Naive thymus-derived CD8-positive, alpha-beta T cell (primary cell): ENCODE measurements at regions not wholly inside any gene's neighbourhood (a gene's known extent, or its start where the extent isn't known, plus 50 kb on each side); places are given as distances from the start of the nearest gene placed in this dataset.
"Not testable (repeated sequence)": the region's sequence is repeated elsewhere in the genome, so short reads cannot be mapped to it uniquely, and the experiment has no call there.

Source experiments
- ATAC-seq, 2 donors: fragments of 150-1000 bp; cut with Tn5 transposase in 1 of 2; sonication (Bioruptor Pico), chemical (Tn5 transposase) in 1 of 2; 1 replicate in 1 of 2; 2 replicates in 1 of 2; pipeline ENCODE4 v1.10.0; 2021; ENCODE audit warnings: mild to moderate bottlenecking in 2 of 2, moderate library complexity in 2 of 2
- POLR2A ChIA-PET: fragments of 350-600 bp; sonication (Branson Sonifier 250); formaldehyde crosslinking; loops from one replicate; lab custom pipeline; 2021; ENCODE audit warnings: antibody characterized with exemption; lab: Charles Lee
- DNase-seq, 10 donors: peaks; one replicate each; pipeline versions ENCODE4 v3.0.0 to v3.0.0-alpha.2; 2020 to 2022
- H3K27ac Mint-ChIP-seq, 10 donors: one replicate each; pipeline ENCODE4 v1.8.0; 2020 to 2022; ENCODE audit warnings: mild to moderate bottlenecking in 10 of 10, mixed read lengths in 10 of 10, moderate library complexity in 4 of 10, inconsistent platforms in 1 of 10
- H3K27me3 Mint-ChIP-seq, 5 donors: one replicate each; pipeline ENCODE4 v1.8.0; 2021 to 2022; ENCODE audit warnings: mixed read lengths in 5 of 5
- H3K36me3 Mint-ChIP-seq, 3 donors: one replicate each; pipeline ENCODE4 v1.8.0; 2020 to 2022; ENCODE audit warnings: mixed read lengths in 3 of 3, mild to moderate bottlenecking in 2 of 3, inconsistent platforms in 1 of 3
- H3K4me1 Mint-ChIP-seq, 4 donors: one replicate each; pipeline ENCODE4 v1.8.0; 2021 to 2022; ENCODE audit warnings: mixed read lengths in 4 of 4
- H3K4me3 Mint-ChIP-seq, 10 donors: one replicate each; pipeline ENCODE4 v1.8.0; 2020 to 2022; ENCODE audit warnings: mild to moderate bottlenecking in 10 of 10, mixed read lengths in 10 of 10, moderate library complexity in 6 of 10, inconsistent platforms in 1 of 10
- H3K9me3 Mint-ChIP-seq, 9 donors: one replicate each; pipeline ENCODE4 v1.8.0; 2020 to 2022; ENCODE audit warnings: mixed read lengths in 9 of 9, mild to moderate bottlenecking in 3 of 9, inconsistent platforms in 1 of 9, moderate library complexity in 1 of 9

DNA sequence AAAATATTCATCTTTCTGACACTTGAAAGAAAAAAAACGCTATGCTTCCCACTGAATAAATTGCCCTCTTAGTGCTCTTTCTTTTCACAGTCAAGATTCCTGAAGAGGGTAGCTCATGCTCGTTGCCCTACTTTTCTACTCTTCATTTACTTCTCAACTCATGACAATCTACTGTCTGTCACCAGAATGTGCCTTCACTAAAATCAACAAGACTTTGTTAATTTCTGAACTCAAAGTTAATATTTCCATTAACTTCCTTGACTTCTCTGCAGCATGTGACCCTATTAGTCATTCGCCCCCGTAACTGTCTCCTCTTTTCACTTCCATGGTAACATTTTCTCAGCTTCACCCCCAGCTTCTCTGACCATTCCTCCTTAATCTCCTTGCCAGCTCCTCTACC is 98.9 kb upstream of the MAPRE2 start:
- Mint-ChIP-seq H3K4me3 (no peak overlapping the region), H3K9me3 (no peaks in the 10 kb centered on the region), H3K36me3 (no peaks in the 10 kb centered on the region), H3K27me3 (peaks cover under 1 to 19% (median 5%) of the 10 kb centered on the region in 5 donors), H3K27ac (no peak overlapping the region), H3K4me1 (no peaks in the 10 kb centered on the region)
- POLR2A ChIA-PET: no interaction called here
- DNase-seq (no peak), ATAC-seq (no peak)

DNA sequence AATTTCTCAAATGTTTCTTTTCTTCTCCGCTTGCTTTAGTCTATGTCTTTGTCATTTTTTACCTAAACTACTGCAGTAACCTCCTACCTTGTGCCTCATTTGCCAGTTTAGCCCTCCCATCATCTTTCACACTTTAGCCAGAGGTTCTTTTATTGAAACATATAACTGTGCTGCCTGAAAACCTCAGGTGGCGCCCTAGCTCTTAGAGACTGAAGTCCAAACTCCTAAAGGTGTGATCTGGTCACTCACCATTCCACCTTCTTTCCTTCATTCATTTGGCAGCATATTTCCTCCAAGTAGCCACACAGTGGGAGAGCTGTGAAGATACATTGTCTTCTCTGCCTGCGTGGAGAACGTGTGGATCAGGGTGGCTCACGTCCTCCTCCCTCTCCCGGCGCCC is 98.2 kb upstream of the MAPRE2 start:
- ATAC-seq (no peak), DNase-seq (no peak)
- no peaks in the 10 kb centered on the region for H3K4me1 Mint-ChIP-seq
- H3K27me3 Mint-ChIP-seq: peaks cover 0 to 15% (median 3%) of the 10 kb centered on the region in 5 donors
- no peaks in the 10 kb centered on the region for H3K9me3 Mint-ChIP-seq
- no peak overlapping the region for H3K4me3 Mint-ChIP-seq
- no peak overlapping the region for H3K27ac Mint-ChIP-seq
- no peaks in the 10 kb centered on the region for H3K36me3 Mint-ChIP-seq
- POLR2A ChIA-PET: no interaction called here

GRCh38 chr18:34943587-34943986 is 97.6 kb upstream of the MAPRE2 start:
- H3K9me3 Mint-ChIP-seq: no peaks in the 10 kb centered on the region
- H3K4me1 Mint-ChIP-seq: no peaks in the 10 kb centered on the region
- DNase-seq (no peak), ATAC-seq (no peak)
- H3K27me3 Mint-ChIP-seq: peaks cover 0 to 13% (median 3%) of the 10 kb centered on the region in 5 donors
- no peaks in the 10 kb centered on the region for H3K36me3 Mint-ChIP-seq
- no peak overlapping the region for H3K4me3 Mint-ChIP-seq
- POLR2A ChIA-PET: no interaction called here
- no peak overlapping the region for H3K27ac Mint-ChIP-seq

DNA sequence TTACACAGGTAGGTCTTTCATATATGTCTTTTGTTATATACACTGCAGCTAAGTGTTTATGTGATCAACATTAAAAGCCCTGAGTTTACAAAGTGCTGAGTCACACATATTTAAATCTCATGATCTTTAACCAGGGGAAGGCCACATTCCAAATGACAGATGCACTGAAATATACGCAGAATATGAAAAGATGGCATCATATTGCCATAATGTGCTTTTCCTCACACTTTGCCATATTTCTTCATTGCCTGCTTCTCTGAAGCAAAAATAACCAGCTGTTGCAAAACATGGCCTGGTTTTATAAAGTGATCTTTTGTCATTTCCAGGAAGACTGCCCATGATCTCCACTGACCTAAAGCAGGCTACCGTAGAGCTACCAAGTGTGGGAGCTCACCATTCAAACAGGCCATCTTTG is 93.5 kb upstream of the MAPRE2 start:
- H3K4me1 Mint-ChIP-seq: no peaks in the 10 kb centered on the region
- H3K36me3 Mint-ChIP-seq: no peaks in the 10 kb centered on the region
- ATAC-seq (no peak), DNase-seq (no peak)
- H3K9me3 Mint-ChIP-seq: no peaks in the 10 kb centered on the region
- H3K27me3 Mint-ChIP-seq: peaks cover 0 to 7% (median 3%) of the 10 kb centered on the region in 5 donors
- POLR2A ChIA-PET: no interaction called here
- no peak overlapping the region for H3K27ac Mint-ChIP-seq
- no peak overlapping the region for H3K4me3 Mint-ChIP-seq

GRCh38 chr18:34951625-34952379 is 89.4 kb upstream of the MAPRE2 start:
- Mint-ChIP-seq H3K9me3 (peaks cover 0 to 9% (median 2%) of the 10 kb centered on the region in 9 donors), H3K36me3 (peaks cover 0 to 10% (median 4%) of the 10 kb centered on the region in 3 donors), H3K27ac (no peak overlapping the region), H3K4me1 (no peaks in the 10 kb centered on the region), H3K27me3 (peaks cover 7 to 19% (median 8%) of the 10 kb centered on the region in 5 donors), H3K4me3 (no peak overlapping the region)
- ATAC-seq (no peak), DNase-seq (no peak)
- POLR2A ChIA-PET: interaction anchor here (0.7 kb wide), 1 partner anchor 41 kb away, joined by 3 read pairs; no protein-coding TSS in a partner anchor

DNA sequence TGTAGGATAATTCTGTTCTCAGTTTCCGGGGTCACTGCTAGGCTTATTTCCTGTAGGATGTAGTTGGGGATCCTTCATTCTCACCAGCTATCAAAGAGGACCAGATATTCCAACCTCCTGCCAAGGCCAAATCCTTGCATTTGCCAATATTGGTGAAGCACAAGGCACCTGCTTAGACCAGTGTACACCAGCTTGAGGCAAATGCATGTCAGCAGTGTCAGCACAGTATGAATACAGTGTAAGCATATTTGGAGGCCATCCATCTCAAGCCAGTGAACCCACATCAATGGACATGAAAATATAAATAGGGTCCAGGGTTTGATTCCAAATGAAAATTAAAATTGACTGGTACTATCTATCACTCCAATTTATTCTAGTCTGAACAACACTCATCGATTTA is 88.0 kb upstream of the MAPRE2 start:
- peaks cover 9 to 33% (median 15%) of the 10 kb centered on the region in 5 donors for H3K27me3 Mint-ChIP-seq

GRCh38 chr18:34955494-34955893 is 85.7 kb upstream of the MAPRE2 start:
- H3K4me3 Mint-ChIP-seq, H3K4me1 Mint-ChIP-seq, POLR2A ChIA-PET, ATAC-seq, H3K36me3 Mint-ChIP-seq, H3K27ac Mint-ChIP-seq, DNase-seq, H3K9me3 Mint-ChIP-seq: not testable (repeated sequence)
- peaks cover 15 to 50% (median 18%) of the 10 kb centered on the region in 5 donors for H3K27me3 Mint-ChIP-seq

More for the DNA sequence above, 88.0 kb upstream of the MAPRE2 start:
- ATAC-seq (no peak), DNase-seq (no peak)
- no peak overlapping the region for H3K27ac Mint-ChIP-seq
- no peaks in the 10 kb centered on the region for H3K4me1 Mint-ChIP-seq
- POLR2A ChIA-PET: no interaction called here
- peaks cover 0 to 10% (median 4%) of the 10 kb centered on the region in 3 donors for H3K36me3 Mint-ChIP-seq
- H3K4me3 Mint-ChIP-seq: no peak overlapping the region
- peaks cover 0 to 9% (median 2%) of the 10 kb centered on the region in 9 donors for H3K9me3 Mint-ChIP-seq

DNA sequence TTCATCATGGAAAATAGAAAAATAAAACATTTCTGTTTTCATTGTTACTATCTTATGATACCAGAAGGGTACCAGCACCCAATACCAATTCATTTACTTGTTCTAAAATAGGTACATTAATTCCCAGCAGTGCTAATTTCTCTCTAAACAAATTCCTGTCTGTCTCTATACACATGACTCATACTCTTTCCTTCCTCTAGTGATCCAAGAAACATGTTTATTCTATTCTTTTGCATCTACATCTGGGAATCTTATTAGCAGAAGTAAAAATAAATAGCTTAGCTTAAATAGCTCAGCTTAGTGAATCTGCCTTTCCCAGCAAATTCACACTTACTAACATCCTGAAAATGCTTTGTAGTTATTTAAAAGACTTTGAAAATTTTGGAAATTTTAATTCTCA is 84.5 kb upstream of the MAPRE2 start:
- Mint-ChIP-seq H3K27me3 (peaks cover 15 to 51% (median 18%) of the 10 kb centered on the region in 5 donors), H3K4me3 (no peak overlapping the region), H3K4me1 (no peaks in the 10 kb centered on the region), H3K27ac (no peak overlapping the region), H3K36me3 (peaks cover 0 to 10% (median 4%) of the 10 kb centered on the region in 3 donors), H3K9me3 (peaks cover 0 to 9% (median 2%) of the 10 kb centered on the region in 9 donors)
- POLR2A ChIA-PET: no interaction called here
- no peak for ATAC-seq
- no peak for DNase-seq

DNA sequence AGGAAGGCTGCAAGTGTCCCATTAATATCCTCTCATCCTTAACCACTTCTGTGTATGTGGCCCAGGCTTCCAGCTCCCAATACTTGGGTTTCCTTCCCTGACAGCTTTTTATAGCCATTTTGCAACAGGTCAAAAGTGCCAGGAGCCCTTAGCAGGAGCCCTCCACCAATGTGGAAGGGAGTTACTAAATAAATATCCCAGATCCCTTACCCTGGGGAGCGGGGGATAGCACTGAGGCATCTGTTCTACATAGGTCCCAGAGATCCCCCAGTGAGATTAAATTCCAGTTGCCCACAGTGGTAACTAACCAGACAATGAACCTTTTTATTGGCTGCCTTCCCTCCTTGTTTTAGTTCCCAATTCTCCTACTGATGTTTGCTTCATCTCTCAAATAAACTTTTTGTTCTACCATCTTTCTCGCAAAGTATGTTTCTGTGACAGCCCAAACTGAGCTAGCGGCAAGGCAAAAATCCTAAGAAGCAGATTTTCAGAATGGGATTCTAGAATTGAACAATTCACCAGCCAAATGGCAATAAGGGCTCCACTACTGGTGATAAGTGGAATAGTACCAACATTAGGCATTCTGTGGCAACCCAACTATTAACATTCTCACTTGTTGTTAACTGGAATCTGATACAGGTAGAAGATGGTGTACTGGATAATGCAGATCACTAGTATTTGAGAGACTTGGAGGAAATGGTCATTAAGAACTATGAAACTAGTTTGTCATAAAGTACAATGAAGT is 83.9 kb upstream of the MAPRE2 start:
- DNase-seq (no peak), ATAC-seq (no peak)
- no peaks in the 10 kb centered on the region for H3K4me1 Mint-ChIP-seq
- H3K36me3 Mint-ChIP-seq: peaks cover 0 to 10% (median 4%) of the 10 kb centered on the region in 3 donors
- H3K9me3 Mint-ChIP-seq: peaks cover 0 to 9% (median 2%) of the 10 kb centered on the region in 9 donors
- no peak overlapping the region for H3K27ac Mint-ChIP-seq
- no peak overlapping the region for H3K4me3 Mint-ChIP-seq
- POLR2A ChIA-PET: no interaction called here
- peaks cover 15 to 51% (median 18%) of the 10 kb centered on the region in 5 donors for H3K27me3 Mint-ChIP-seq

DNA sequence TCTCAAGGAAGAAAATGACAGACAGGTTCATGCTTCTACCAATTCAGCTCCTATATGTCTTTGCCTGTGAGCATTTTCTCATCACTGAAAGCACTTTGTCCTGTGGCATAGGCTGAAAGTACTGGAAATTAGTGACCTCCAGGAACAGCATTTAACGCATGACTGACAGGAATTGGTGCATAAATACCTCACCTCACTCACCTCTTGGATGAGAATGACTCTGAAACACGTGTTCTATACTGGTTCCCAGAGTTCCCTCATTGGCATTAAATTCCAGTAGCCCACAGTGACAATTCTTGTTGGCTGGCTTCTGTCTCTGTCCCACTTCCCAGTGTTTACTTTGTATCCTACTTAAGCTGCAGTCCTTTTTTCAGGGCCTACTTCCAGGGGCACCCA is 83.4 kb upstream of the MAPRE2 start:
- peaks cover 14 to 48% (median 17%) of the 10 kb centered on the region in 5 donors for H3K27me3 Mint-ChIP-seq
- no peak overlapping the region for H3K27ac Mint-ChIP-seq
- peaks cover 0 to 10% (median 4%) of the 10 kb centered on the region in 3 donors for H3K36me3 Mint-ChIP-seq
- H3K4me1 Mint-ChIP-seq: no peaks in the 10 kb centered on the region
- peaks cover 0 to 9% (median 2%) of the 10 kb centered on the region in 9 donors for H3K9me3 Mint-ChIP-seq
- ATAC-seq (no peak), DNase-seq (no peak)
- POLR2A ChIA-PET: no interaction called here
- H3K4me3 Mint-ChIP-seq: no peak overlapping the region

GRCh38 chr18:34959211-34959829 is 81.9 kb upstream of the MAPRE2 start:
- Mint-ChIP-seq H3K4me1 (no peaks in the 10 kb centered on the region), H3K9me3 (peaks cover 0 to 9% (median 2%) of the 10 kb centered on the region in 9 donors), H3K4me3 (no peak overlapping the region), H3K27me3 (peaks cover 14 to 37% (median 16%) of the 10 kb centered on the region in 5 donors), H3K36me3 (peaks cover 0 to 10% (median 4%) of the 10 kb centered on the region in 3 donors), H3K27ac (no peak overlapping the region)
- ATAC-seq: no peak
- POLR2A ChIA-PET: no interaction called here
- DNase-seq: no peak

DNA sequence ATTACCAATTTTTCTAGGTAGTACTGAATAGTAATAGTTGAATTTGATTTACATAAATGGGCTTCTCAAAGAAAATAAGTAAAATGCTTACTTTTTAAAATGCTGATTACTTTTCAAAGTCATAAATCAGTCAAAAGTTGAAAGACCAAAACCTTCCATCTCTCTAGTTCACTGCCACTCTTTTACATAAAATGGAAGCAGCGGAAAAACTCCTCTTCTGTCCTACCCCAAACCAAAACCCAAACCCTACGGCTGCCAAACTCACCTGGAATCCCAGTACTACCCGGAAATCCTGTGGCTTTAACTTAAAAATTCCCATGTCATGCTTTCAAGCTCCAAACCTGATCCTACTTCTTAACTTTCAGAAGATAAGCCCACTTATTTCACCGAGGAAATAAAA is 81.2 kb upstream of the MAPRE2 start:
- H3K36me3 Mint-ChIP-seq: peaks cover 0 to 10% (median 4%) of the 10 kb centered on the region in 3 donors

GRCh38 chr18:34965108-34965507 is 76.1 kb upstream of the MAPRE2 start:
- Mint-ChIP-seq H3K4me3 (no peak overlapping the region), H3K27ac (no peak overlapping the region), H3K27me3 (peaks cover 0 to 4% (median 2%) of the 10 kb centered on the region in 5 donors), H3K9me3 (no peaks in the 10 kb centered on the region), H3K4me1 (peaks cover 0 to 2% (median 0%) of the 10 kb centered on the region in 4 donors), H3K36me3 (no peaks in the 10 kb centered on the region)
- DNase-seq (no peak), ATAC-seq (no peak)
- POLR2A ChIA-PET: no interaction called here

More for the DNA sequence above, 81.2 kb upstream of the MAPRE2 start:
- DNase-seq: no peak
- H3K4me3 Mint-ChIP-seq: no peak overlapping the region
- H3K27me3 Mint-ChIP-seq: peaks cover 14 to 37% (median 15%) of the 10 kb centered on the region in 5 donors
- no peak overlapping the region for H3K27ac Mint-ChIP-seq
- H3K9me3 Mint-ChIP-seq: peaks cover 0 to 9% (median 2%) of the 10 kb centered on the region in 9 donors
- no peaks in the 10 kb centered on the region for H3K4me1 Mint-ChIP-seq
- no peak for ATAC-seq
- POLR2A ChIA-PET: no interaction called here
